ENCODE measurements at regions not wholly inside any gene's neighbourhood (a gene's known extent, or its start where the extent isn't known, plus 50 kb on each side); places are given as distances from the start of the nearest gene placed in this dataset.

DNA sequence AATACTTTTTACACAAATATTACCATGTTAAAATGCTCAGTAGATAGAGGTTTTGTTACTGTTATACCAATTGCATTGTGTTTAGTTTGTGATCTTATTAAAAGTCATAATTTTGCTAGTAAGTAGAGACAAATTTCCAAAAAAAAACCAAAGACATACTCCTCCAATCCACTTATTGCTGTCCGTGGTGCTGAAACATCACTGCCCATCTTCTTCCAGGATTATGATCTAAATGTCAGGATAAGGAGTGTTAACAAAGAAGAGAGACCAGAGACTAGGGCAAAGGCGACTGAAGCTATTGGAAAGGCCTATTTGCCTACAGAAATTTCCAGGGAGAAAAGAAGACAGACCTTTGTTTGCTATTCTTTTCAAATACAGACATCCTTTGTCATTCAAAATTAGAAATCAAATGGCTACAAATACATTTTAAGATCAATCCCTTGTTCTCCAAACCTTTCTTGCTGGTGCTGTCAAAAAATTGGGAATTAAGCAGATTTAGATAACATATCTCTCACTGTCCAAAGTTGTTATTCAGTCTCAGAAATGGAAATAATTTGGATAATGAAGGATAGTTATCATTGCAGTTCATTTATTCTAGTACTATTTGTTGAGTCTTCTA, 199.7 kb downstream of the C11orf91 start:
- WGBS, 3 donors: 8 to 19% (median 12%) methylated on average over 2 of the region's 2 CpGs
- Histone ChIP-seq H3K9me3 (no peaks in the 10 kb centered on the region), H3K4me1 (no peaks in the 10 kb centered on the region), H3K27ac (no peak overlapping the region), H3K36me3 (ENCODE audit: insufficient read depth in 1 of 2, low read depth in 1 of 2) (no peaks in the 10 kb centered on the region), H3K27me3 (ENCODE audit: insufficient read depth in 3 of 3, low read length in 2 of 3) (peaks cover 0 to 3% (median 3%) of the 10 kb centered on the region in 3 donors), H3K4me3 (no peak overlapping the region)
- intact Hi-C loops (cut with DNase I): no loop called here
- DNase-seq (no peak), ATAC-seq (no peak)
- TF ChIP-seq, protein P1, sequence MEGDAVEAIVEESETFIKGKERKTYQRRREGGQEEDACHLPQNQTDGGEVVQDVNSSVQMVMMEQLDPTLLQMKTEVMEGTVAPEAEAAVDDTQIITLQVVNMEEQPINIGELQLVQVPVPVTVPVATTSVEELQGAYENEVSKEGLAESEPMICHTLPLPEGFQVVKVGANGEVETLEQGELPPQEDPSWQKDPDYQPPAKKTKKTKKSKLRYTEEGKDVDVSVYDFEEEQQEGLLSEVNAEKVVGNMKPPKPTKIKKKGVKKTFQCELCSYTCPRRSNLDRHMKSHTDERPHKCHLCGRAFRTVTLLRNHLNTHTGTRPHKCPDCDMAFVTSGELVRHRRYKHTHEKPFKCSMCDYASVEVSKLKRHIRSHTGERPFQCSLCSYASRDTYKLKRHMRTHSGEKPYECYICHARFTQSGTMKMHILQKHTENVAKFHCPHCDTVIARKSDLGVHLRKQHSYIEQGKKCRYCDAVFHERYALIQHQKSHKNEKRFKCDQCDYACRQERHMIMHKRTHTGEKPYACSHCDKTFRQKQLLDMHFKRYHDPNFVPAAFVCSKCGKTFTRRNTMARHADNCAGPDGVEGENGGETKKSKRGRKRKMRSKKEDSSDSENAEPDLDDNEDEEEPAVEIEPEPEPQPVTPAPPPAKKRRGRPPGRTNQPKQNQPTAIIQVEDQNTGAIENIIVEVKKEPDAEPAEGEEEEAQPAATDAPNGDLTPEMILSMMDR (IDR thresholded peaks at IDR 0.05): no peak

- intact Hi-C loops (cut with DNase I): no loop called here
- ATAC-seq: no peak
- no peak for DNase-seq
- no peak overlapping the region for H3K27ac ChIP-seq
- no peaks in the 10 kb centered on the region for H3K4me1 ChIP-seq
- H3K4me3 ChIP-seq: no peak overlapping the region
- WGBS, 3 donors: 91 to 97% (median 91%) methylated on average over 1 of the region's 1 CpG
- TF ChIP-seq, protein P1 (IDR thresholded peaks at IDR 0.05): no peak
- peaks cover 0 to 3% (median 3%) of the 10 kb centered on the region in 3 donors for H3K27me3 ChIP-seq (ENCODE audit: insufficient read depth in 3 of 3, low read length in 2 of 3)
- H3K9me3 ChIP-seq: no peaks in the 10 kb centered on the region
- no peaks in the 10 kb centered on the region for H3K36me3 ChIP-seq (ENCODE audit: insufficient read depth in 1 of 2, low read depth in 1 of 2)
These were observed 200.3 kb downstream of the C11orf91 start for GRCh38 chr11:33500332-33500731.

- H3K9me3 ChIP-seq: no peaks in the 10 kb centered on the region
- H3K27me3 ChIP-seq (ENCODE audit: insufficient read depth in 3 of 3, low read length in 2 of 3): peaks cover 0 to 5% (median 0%) of the 10 kb centered on the region in 3 donors
- 37 to 65% (median 45%) methylated on average over 6 of the region's 6 CpGs for WGBS, 3 donors
- H3K4me3 ChIP-seq: no peak overlapping the region
- TF ChIP-seq, protein P1 (IDR thresholded peaks at IDR 0.05): no peak
- H3K36me3 ChIP-seq (ENCODE audit: insufficient read depth in 1 of 2, low read depth in 1 of 2): no peaks in the 10 kb centered on the region
- no peaks in the 10 kb centered on the region for H3K4me1 ChIP-seq
- intact Hi-C loops (cut with DNase I): no loop called here
- DNase-seq: no peak
- H3K27ac ChIP-seq: no peak overlapping the region
- no peak for ATAC-seq
These were observed 208.0 kb downstream of the C11orf91 start for GRCh38 chr11:33492596-33492995.

GRCh38 chr11:33490842-33491370, 209.7 kb downstream of the C11orf91 start:
- H3K36me3 ChIP-seq (ENCODE audit: insufficient read depth in 1 of 2, low read depth in 1 of 2): no peaks in the 10 kb centered on the region
- H3K27ac ChIP-seq: no peak overlapping the region
- TF ChIP-seq, protein P1 (IDR thresholded peaks at IDR 0.05): no peak
- ATAC-seq (no peak), DNase-seq (no peak)
- peaks cover 0 to 12% (median 0%) of the 10 kb centered on the region in 3 donors for H3K27me3 ChIP-seq (ENCODE audit: insufficient read depth in 3 of 3, low read length in 2 of 3)
- WGBS, 3 donors: 24 to 42% (median 35%) methylated on average over 3 of the region's 3 CpGs
- H3K4me3 ChIP-seq: no peak overlapping the region
- H3K4me1 ChIP-seq: no peaks in the 10 kb centered on the region
- no peaks in the 10 kb centered on the region for H3K9me3 ChIP-seq
- intact Hi-C loops (cut with DNase I): no loop called here

DNA sequence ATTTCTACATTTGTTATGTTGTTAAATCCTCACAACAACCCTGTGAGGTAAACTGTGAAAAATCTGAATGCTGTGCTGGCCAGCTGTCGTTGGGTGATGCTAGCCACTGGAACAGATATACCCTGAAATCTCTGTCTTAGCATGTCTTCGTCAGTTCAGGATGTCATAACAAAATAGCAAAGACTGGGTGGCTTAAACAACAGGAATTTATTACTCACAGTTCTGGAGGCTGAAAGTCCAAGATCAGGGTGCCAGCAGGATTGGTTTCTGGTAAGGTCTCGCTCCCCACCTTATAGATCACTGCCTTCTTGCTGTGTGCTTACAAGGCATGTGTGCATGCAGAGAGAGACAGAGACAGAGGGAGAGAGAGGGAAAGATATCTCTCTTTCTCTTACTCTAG, 211.7 kb downstream of the C11orf91 start:
- Histone ChIP-seq H3K4me1 (no peaks in the 10 kb centered on the region), H3K4me3 (no peak overlapping the region), H3K36me3 (ENCODE audit: insufficient read depth in 1 of 2, low read depth in 1 of 2) (no peaks in the 10 kb centered on the region), H3K27ac (no peak overlapping the region), H3K9me3 (no peaks in the 10 kb centered on the region), H3K27me3 (ENCODE audit: insufficient read depth in 3 of 3, low read length in 2 of 3) (peaks cover 0 to 21% (median 0%) of the 10 kb centered on the region in 3 donors)
- intact Hi-C loops (cut with DNase I): no loop called here
- DNase-seq (no peak), ATAC-seq (no peak)
- TF ChIP-seq, protein P1 (IDR thresholded peaks at IDR 0.05): no peak
- 50 to 60% (median 50%) methylated on average over 3 of the region's 3 CpGs for WGBS, 3 donors

All from psoas muscle (tissue), 7 donors.